ENCODE measurements at regions not wholly inside any gene's neighbourhood (a gene's known extent, or its start where the extent isn't known, plus 50 kb on each side); places are given as distances from the start of the nearest gene placed in this dataset.
A peak's percentile ranks its signal among the peaks of the same experiment; 100 is the strongest.
"Not testable (repeated sequence)": the region's sequence is repeated elsewhere in the genome, so short reads cannot be mapped to it uniquely, and the experiment has no call there.

DNA sequence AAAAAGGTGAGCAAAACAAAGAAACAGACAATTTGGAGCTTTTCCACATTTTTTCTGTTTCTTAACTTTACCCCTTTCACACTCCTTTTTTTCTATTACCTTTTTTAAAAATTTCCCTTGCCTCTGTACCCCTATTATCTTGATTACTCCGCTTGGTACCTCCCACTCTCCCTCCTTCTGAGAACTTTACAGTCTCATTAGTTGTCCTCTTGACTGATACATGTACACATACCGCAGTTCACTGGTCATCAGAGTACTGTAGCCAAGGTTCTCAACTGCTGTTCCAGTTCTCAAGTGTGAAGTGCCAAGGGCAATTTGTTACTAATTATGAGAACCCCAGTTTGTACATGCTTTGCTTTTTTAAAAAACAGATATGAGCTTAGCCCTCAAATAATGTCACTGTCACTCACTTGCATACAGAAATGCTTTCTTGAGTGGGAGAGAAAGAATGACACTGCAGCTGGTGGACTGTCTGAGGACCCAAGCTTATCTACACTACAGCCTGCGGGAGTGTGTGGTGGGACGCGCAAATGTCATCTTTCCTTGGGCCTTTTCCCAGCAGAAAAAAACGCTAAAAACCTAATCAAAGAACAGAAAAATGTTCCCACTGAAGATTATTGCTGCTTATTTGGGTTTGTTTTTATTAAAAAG lies 160.8 kb downstream of the DISP1 start:
- TF ChIP-seq, protein P1, sequence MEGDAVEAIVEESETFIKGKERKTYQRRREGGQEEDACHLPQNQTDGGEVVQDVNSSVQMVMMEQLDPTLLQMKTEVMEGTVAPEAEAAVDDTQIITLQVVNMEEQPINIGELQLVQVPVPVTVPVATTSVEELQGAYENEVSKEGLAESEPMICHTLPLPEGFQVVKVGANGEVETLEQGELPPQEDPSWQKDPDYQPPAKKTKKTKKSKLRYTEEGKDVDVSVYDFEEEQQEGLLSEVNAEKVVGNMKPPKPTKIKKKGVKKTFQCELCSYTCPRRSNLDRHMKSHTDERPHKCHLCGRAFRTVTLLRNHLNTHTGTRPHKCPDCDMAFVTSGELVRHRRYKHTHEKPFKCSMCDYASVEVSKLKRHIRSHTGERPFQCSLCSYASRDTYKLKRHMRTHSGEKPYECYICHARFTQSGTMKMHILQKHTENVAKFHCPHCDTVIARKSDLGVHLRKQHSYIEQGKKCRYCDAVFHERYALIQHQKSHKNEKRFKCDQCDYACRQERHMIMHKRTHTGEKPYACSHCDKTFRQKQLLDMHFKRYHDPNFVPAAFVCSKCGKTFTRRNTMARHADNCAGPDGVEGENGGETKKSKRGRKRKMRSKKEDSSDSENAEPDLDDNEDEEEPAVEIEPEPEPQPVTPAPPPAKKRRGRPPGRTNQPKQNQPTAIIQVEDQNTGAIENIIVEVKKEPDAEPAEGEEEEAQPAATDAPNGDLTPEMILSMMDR (conservative IDR thresholded peaks at IDR 0.05; ENCODE audit: control insufficient read depth, insufficient read depth, low read depth, low read length), result no peak

DNA sequence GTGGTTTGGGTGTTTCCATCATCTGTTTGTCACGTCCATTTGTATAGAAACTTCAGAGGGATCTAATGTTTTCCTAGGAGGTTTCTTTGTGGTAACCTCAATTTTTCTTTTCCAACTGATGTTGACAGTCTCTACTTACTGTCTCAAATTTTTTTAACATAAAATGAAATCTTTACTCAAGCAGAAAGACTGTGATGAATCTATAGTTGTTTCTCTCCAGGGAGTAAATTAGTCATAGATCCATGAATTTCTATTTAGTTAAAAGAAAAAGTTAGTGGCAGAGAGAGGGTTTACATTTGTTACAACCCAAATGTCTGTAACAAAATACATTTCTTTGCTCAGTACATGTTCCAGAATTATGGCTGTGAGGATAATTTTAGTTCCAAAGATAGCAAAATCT lies 161.6 kb downstream of the DISP1 start:
- no peak overlapping the region for H3K4me3 ChIP-seq (ENCODE audit: control insufficient read depth, low read depth, low read length)
- peak; percentile 67 for DNase-seq (ENCODE audit: low read depth)
- TF ChIP-seq, protein P1 (conservative IDR thresholded peaks at IDR 0.05; ENCODE audit: control insufficient read depth, insufficient read depth, low read depth, low read length), result no peak

More for the DNA sequence above, 160.8 kb downstream of the DISP1 start:
- H3K4me3 ChIP-seq (ENCODE audit: control insufficient read depth, low read depth, low read length), result no peak overlapping the region
- DNase-seq (ENCODE audit: low read depth), result peak; percentile 85

DNA sequence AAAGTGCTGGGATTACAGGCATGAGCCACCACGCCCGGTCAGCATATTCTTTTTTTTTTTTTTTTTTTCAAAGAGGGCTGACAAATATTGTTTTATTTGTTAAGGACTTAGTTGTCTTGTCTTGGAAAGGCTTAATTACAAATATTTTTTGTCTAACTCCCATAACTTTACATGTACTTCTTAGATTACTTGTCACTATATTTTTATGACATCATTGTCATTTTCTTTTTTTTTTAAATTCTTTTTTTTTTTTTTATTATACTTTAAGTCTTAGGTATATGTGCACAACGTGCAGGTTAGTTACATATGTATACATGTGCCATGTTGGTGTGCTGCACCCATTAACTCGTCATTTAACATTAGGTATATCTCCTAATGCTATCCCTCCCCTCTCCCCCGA lies 162.5 kb downstream of the DISP1 start:
- H3K4me3 ChIP-seq (ENCODE audit: control insufficient read depth, low read depth, low read length); DNase-seq (ENCODE audit: low read depth): not testable (repeated sequence)

DNA sequence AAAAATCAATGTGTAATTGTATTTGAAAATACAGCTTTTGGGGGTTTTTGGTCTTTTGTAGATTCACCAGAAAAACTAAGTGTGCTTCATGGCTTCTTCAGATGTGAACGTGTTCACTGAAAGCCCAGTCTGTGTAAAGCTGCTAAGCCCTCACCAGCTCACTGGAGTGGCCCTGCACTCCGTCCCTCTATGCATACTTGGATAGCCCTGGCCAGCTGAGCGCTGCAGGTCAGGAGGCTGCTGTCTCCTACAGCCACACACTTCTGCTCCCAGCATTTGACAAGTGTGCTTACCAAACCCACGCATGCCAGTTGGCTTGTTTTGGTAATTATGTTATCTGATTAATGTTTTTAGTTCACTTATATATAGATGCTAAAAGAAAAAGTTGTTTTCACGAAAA lies 163.5 kb downstream of the TLR5 start:
- DNase-seq (ENCODE audit: low read depth), result no peak
- TF ChIP-seq, protein P1 (conservative IDR thresholded peaks at IDR 0.05; ENCODE audit: control insufficient read depth, insufficient read depth, low read depth, low read length), result no peak
- H3K4me3 ChIP-seq (ENCODE audit: control insufficient read depth, low read depth, low read length), result no peak overlapping the region

DNA sequence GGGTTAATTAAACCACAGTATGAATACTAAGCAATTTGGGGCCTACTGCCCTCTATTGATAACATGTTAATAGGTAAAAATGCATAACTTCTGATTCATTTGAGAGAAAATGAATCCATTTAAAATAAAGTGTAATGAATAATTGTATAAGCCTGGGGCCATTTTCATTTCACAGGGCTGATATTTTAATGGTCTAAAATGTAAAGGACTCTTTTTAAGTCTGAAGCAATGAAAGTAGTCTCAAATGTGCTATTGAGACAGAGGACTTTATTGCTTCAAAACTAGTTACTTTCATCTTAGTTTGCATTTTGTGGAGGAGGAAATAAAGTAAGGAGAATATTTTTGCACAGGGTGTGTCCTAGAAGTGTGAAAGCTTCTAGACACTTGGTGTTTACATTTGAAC lies 155.4 kb downstream of the TLR5 start:
- no peak overlapping the region for H3K4me3 ChIP-seq (ENCODE audit: control insufficient read depth, low read depth, low read length)
- DNase-seq (ENCODE audit: low read depth), result no peak
- TF ChIP-seq, protein P1 (conservative IDR thresholded peaks at IDR 0.05; ENCODE audit: control insufficient read depth, insufficient read depth, low read depth, low read length), result peak; percentile 26

DNA sequence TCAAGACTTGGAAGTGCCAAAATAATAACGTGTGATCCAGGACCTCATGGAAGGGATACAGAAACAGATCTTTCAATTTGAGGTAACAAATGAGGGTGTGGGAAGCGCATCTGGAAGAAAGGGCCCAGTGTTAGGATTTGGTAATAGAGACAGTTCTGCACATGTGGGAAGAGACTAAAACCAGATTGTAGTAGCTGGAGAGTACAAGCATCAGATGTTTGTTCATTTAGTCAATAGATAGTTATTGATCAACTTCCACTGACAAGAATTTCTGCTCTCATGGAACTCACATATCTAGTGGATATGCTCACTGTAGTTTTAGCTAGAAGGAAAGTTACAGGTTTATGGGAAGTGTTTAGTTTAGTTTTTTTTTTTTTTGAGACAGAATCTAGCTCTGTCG lies 153.6 kb downstream of the TLR5 start:
- TF ChIP-seq, protein P1 (conservative IDR thresholded peaks at IDR 0.05; ENCODE audit: control insufficient read depth, insufficient read depth, low read depth, low read length), result no peak

DNA sequence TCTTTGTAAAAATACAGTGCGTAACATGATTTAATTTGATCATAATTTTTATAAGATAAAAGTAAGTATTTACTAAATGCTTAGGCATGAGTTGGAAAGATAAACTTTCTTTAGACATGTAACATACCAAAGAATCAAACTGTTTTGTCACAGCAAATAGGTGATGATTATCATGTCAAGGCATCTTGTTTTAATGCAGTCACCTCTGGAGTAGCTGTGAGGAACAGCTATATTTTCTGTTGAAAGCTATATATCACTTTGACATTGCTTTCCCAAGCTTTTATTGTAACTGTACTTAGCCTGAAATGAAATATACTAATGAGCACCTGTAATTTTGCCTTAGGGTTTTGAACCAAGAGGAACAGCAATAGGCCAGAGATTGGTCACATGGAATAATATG lies 151.9 kb downstream of the TLR5 start:
- DNase-seq (ENCODE audit: low read depth), result no peak
- TF ChIP-seq, protein P1 (conservative IDR thresholded peaks at IDR 0.05; ENCODE audit: control insufficient read depth, insufficient read depth, low read depth, low read length), result no peak
- no peak overlapping the region for H3K4me3 ChIP-seq (ENCODE audit: control insufficient read depth, low read depth, low read length)

More for the DNA sequence above, 153.6 kb downstream of the TLR5 start:
- peak; percentile 23 for DNase-seq (ENCODE audit: low read depth)
- no peak overlapping the region for H3K4me3 ChIP-seq (ENCODE audit: control insufficient read depth, low read depth, low read length)

Data from fibroblast of mammary gland (primary cell).